Astrocyte of the cerebellum (primary cell): ENCODE measurements at regions not wholly inside any gene's neighbourhood (a gene's known extent, or its start where the extent isn't known, plus 50 kb on each side); places are given as distances from the start of the nearest gene placed in this dataset.

Experiments used
- DNase-seq: peaks from one replicate; pipeline ENCODE4 v3.0.0-alpha.2; 2011; ENCODE audit warnings: low read depth
- H3K4me3 ChIP-seq: 2 replicates; pipeline ENCODE4 v1.5.1; 2011; ENCODE audit warnings: mild to moderate bottlenecking, low read depth, low read length, moderate library complexity
- CTCF ChIP-seq: IDR thresholded peaks from 2 replicates; pipeline ENCODE4 v1.5.1; 2012; ENCODE audit warnings: low read length, low read depth, moderate library complexity, mild to moderate bottlenecking; ENCODE audit errors: missing control alignments
- in situ Hi-C: cut with HindIII; loops from 2 replicates; pipeline ENCODE4 v1.10.0; 2017; ENCODE audit warnings: low sequenced_read_pairs

- H3K4me3 ChIP-seq = no peak overlapping the region
- no peak for DNase-seq
- TF ChIP-seq CTCF = no peak
- in situ Hi-C loops = no loop called here
Observed at GRCh38 chr2:22656426-22656825, 728.6 kb upstream of the KLHL29 start.

- no peak overlapping the region for H3K4me3 ChIP-seq
- no peak for TF ChIP-seq CTCF
- DNase-seq = no peak
- in situ Hi-C loops = no loop called here
Observed at GRCh38 chr2:22673529-22673928, 711.5 kb upstream of the KLHL29 start.

- in situ Hi-C loops = no loop called here
- no peak overlapping the region for H3K4me3 ChIP-seq
- TF ChIP-seq CTCF = no peak
- DNase-seq = no peak
Observed at GRCh38 chr2:22683914-22684313, 701.1 kb upstream of the KLHL29 start.

GRCh38 chr2:22690096-22690495, 694.9 kb upstream of the KLHL29 start:
- DNase-seq = no peak
- no peak overlapping the region for H3K4me3 ChIP-seq
- no peak for TF ChIP-seq CTCF
- in situ Hi-C loops = no loop called here

GRCh38 chr2:22691666-22692065, 693.3 kb upstream of the KLHL29 start:
- no peak overlapping the region for H3K4me3 ChIP-seq
- in situ Hi-C loops = no loop called here
- TF ChIP-seq CTCF = no peak
- no peak for DNase-seq

GRCh38 chr2:22692746-22693145, 692.2 kb upstream of the KLHL29 start:
- no peak overlapping the region for H3K4me3 ChIP-seq
- DNase-seq = no peak
- no peak for TF ChIP-seq CTCF
- in situ Hi-C loops = no loop called here

GRCh38 chr2:22694300-22694699, 690.7 kb upstream of the KLHL29 start:
- H3K4me3 ChIP-seq = no peak overlapping the region
- no peak for TF ChIP-seq CTCF
- in situ Hi-C loops = no loop called here
- no peak for DNase-seq
